Coronary artery (tissue), 2 donors: ENCODE measurements at regions not wholly inside any gene's neighbourhood (a gene's known extent, or its start where the extent isn't known, plus 50 kb on each side); places are given as distances from the start of the nearest gene placed in this dataset.

ENCODE experiments used
- DNase-seq: peaks from one replicate; pipeline ENCODE4 v3.0.0-alpha.2; 2017; ENCODE audit warnings: low spot score
- H3K27ac ChIP-seq, 2 donors: fragments of 200-600 bp; sonication (generic); one replicate each; pipeline ENCODE4 v1.5.1; 2016 to 2019
- H3K4me3 ChIP-seq: fragments of 200-600 bp; sonication (generic); 2 replicates; pipeline ENCODE4 v1.5.1; 2016; ENCODE audit warnings: mild to moderate bottlenecking, moderate library complexity
- TF ChIP-seq, protein P1 (sequence below): fragments of 200-600 bp; sonication (generic); IDR thresholded peaks from one replicate; pipeline ENCODE4 v1.5.1; 2019; ENCODE audit warnings: antibody characterized with exemption

DNA sequence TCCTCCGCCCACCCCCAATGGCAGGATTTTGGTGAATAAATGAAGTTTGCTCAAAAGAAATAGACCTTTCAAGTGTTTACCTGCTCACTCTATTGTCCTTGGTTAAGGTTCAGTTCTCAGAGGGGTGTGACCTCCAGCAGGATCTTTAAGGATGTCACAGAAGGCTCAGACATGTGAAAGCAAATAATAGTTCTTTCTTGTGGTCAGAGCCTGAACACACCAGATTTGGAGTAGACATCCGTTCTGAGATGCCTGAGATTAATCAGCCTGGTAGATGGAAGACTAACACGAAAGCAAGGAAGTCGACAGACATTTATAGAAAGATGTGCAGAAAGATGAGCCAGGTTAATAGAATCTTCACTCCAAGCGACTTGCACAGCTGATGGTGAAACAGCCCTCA, 557.9 kb upstream of the CDH11 start:
- DNase-seq = no peak
- Histone ChIP-seq H3K27ac (no peak overlapping the region), H3K4me3 (no peak overlapping the region)
- TF ChIP-seq, protein P1, sequence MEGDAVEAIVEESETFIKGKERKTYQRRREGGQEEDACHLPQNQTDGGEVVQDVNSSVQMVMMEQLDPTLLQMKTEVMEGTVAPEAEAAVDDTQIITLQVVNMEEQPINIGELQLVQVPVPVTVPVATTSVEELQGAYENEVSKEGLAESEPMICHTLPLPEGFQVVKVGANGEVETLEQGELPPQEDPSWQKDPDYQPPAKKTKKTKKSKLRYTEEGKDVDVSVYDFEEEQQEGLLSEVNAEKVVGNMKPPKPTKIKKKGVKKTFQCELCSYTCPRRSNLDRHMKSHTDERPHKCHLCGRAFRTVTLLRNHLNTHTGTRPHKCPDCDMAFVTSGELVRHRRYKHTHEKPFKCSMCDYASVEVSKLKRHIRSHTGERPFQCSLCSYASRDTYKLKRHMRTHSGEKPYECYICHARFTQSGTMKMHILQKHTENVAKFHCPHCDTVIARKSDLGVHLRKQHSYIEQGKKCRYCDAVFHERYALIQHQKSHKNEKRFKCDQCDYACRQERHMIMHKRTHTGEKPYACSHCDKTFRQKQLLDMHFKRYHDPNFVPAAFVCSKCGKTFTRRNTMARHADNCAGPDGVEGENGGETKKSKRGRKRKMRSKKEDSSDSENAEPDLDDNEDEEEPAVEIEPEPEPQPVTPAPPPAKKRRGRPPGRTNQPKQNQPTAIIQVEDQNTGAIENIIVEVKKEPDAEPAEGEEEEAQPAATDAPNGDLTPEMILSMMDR = no peak

DNA sequence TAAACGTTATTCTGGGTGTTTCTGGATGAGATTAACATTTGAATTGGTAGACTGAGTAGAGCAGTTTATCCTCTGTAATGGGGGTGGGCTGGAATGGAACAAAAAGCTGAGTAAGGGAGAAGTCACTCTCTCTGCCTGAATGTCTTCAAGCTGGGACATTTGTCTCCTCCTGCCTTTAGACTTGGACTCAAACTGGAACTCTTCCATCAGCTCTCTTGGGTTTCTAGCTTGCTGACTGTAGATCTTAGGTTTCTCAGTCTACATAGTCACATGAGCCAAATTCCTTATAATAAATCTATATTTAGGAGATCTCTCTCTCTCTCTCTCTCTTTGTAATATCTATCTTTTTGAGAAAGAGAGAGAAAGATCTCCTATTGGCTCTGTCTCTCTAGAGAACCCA, 553.3 kb upstream of the CDH11 start:
- DNase-seq = no peak
- TF ChIP-seq, protein P1 = no peak
- H3K27ac ChIP-seq = no peak overlapping the region
- no peak overlapping the region for H3K4me3 ChIP-seq

DNA sequence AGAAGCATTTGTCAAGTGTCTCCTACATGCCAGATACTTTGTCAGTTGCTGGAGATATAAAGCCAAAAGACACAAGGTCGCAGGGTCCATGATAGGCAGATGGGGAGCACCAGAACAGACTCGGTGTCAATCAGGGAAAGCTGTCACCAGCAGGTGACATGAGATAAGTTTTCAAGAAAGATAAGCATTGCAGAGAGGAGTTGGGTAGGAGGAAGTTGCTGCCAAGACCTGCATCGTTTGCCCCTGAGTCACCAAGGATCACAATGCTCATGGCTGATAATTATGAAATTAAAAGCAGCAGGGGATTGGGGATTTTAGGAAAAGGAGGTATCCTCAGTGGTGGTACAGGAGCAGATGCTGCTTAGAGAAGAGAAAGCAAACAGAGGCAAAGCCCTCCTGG, 551.1 kb upstream of the CDH11 start:
- TF ChIP-seq, protein P1 = no peak
- Histone ChIP-seq H3K27ac (no peak overlapping the region), H3K4me3 (no peak overlapping the region)
- no peak for DNase-seq

DNA sequence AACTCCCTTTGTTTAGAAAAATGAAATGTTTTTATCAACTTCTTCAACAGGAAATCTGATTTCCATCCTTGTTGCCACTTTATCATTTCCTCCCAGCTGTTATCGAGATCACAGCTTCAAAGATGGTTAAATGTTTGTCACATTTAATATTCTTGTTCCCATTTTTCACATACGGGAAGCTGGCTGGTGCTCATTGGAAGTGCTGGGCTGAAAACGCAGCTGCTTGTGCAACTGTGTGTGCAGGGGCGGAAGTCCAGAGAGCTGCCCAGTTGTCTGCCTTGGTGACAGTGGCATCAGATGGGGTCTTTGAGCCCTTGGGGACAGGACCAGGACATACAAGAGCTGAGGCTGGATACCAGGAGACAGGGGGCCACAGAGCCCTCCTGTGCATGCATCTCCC, 549.2 kb upstream of the CDH11 start:
- TF ChIP-seq, protein P1 = no peak
- DNase-seq = no peak
- Histone ChIP-seq H3K4me3 (no peak overlapping the region), H3K27ac (no peak overlapping the region)

DNA sequence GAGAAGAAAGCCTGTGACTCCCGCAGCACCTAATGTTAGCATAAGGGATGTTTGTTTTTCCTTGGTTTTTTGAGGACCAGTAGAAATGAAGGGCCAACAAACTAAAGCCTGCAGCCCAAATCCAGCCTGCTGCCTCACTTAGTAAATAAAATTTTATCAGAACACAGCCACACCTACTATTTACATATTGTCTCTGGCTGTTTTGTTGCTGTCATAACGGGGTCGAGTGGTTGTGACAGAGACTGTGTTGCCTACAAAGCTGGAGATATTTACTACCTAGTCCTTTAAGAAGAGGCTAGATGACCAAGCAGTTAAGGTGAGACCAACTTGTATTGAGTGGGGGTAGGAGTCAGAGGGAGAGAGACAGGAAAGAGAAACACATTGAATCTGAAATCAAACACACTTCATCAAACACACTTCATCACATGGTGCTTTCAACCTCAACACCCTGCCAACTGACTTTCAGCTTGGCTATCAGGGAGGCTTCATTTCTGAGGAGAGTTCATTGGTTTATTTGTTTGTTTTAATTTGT, 546.3 kb upstream of the CDH11 start:
- Histone ChIP-seq H3K4me3 (no peak overlapping the region), H3K27ac (no peak overlapping the region)
- TF ChIP-seq, protein P1 = no peak
- DNase-seq = no peak

DNA sequence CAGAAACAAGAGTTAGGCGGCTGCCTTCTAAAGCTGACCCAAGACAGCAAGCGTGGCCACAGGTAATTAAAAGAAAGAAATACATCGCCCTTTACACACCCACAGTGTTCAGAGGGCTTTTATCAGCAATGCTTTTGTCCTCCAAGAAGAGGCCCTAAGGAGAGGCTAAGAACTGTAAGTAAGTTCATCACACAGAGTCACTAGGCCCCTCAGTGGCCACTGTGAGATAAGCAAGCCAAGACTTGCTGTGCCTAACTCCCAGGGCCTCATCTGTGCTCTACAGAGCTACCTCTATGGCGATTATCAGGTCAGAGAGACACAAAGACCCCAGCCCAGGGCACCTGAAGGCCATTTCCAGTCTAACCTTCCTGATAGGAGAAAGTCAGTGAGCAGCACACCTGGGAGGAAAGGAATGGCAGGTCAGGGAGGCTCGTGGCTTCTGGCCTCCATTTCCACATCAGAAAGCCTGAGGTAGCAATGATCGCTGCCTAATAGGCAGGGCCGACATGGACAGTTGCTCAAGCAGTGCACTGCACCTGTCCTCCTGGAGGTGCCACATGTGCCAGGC, 545.2 kb upstream of the CDH11 start:
- DNase-seq = no peak
- TF ChIP-seq, protein P1 = no peak
- Histone ChIP-seq H3K4me3 (no peak overlapping the region), H3K27ac (no peak overlapping the region)

DNA sequence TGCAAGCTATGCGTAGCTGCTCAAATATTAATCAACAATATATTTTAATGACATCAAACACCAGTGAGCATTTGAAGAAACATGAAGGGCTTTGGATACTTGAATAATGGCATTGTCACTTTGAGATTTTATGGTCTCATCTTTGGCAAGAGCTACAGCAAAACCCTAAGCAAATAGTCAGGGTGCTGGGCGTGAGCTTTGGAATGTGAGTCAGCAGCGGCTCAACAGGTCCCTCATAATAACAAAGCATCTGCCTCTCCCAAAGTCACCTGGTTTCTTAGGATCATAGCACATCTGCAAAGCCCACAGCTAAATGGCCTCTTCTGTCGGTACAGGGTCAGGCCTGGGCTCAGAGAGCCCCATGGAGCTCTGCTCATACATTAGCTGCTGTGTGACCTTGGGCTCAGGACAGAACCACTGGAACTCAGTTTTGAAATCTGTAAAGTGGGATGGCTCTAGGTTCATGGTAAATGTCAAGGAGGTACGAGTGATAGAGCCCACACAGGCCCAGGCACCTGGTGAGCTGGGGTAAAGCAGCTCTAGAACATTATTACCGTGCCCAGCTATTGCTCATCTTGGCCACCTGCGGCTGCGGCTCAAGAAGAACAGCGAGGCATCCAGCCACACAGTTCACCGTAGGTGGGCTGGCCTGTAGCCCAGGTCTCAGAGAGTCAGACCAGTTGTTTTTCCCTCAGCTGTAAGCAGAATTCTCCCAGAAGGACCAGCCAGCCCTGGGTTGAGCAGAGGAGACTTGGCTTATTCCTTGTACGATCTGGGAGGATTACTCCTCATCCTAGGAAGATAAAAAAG, 544.5 kb upstream of the CDH11 start:
- DNase-seq = no peak
- Histone ChIP-seq H3K4me3 (no peak overlapping the region), H3K27ac (no peak overlapping the region)
- TF ChIP-seq, protein P1 = no peak
